Peyer's patch (tissue), 4 donors: ENCODE measurements at regions not wholly inside any gene's neighbourhood (a gene's known extent, or its start where the extent isn't known, plus 50 kb on each side); places are given as distances from the start of the nearest gene placed in this dataset.

ENCODE experiments used
- DNase-seq, 3 donors: peaks; one replicate each; pipeline ENCODE4 v3.0.0-alpha.2; 2017 to 2019
- H3K27ac ChIP-seq, 4 donors: fragments of 200-600 bp; sonication (generic); one replicate each; pipeline ENCODE4 v1.5.1; 2016 to 2019
- H3K27me3 ChIP-seq, 2 donors: fragments of 200-600 bp; sonication (generic); one replicate each; pipeline ENCODE4 v1.5.1; 2019
- H3K36me3 ChIP-seq, 3 donors: fragments of 200-600 bp; sonication (generic); one replicate each; pipeline ENCODE4 v1.5.1; 2016 to 2019
- H3K4me1 ChIP-seq, 4 donors: fragments of 200-600 bp; sonication (generic); one replicate each; pipeline ENCODE4 v1.5.1; 2016 to 2019
- H3K4me3 ChIP-seq, 4 donors: fragments of 200-600 bp; sonication (generic); 1 replicate in 3 of 4; 2 replicates in 1 of 4; pipeline ENCODE4 v1.5.1; 2016 to 2019; ENCODE audit warnings: mild to moderate bottlenecking in 1 of 4
- H3K9me3 ChIP-seq, 4 donors: fragments of 200-600 bp; sonication (generic); one replicate each; pipeline ENCODE4 v1.5.1; 2016 to 2019; ENCODE audit warnings: mild to moderate bottlenecking in 1 of 4
- CTCF ChIP-seq, 6 experiments: fragments of 450-650 bp in 4 of 6; fragments of 200-600 bp in 2 of 6; sonication (generic) in 1 of 6; IDR thresholded peaks; one replicate each; pipeline ENCODE4 v1.5.1; 2017 to 2019; ENCODE audit warnings: antibody characterized with exemption in 6 of 6, mild to moderate bottlenecking in 3 of 6, moderate library complexity in 1 of 6
- POLR2A ChIP-seq, 2 donors: fragments of 450-650 bp; IDR thresholded peaks; one replicate each; pipeline ENCODE4 v1.5.1; 2017; ENCODE audit warnings: antibody characterized with exemption in 2 of 2, mild to moderate bottlenecking in 2 of 2, moderate library complexity in 2 of 2

- Histone ChIP-seq H3K27me3 (no peaks in the 10 kb centered on the region), H3K9me3 (no peaks in the 10 kb centered on the region), H3K4me1 (no peaks in the 10 kb centered on the region), H3K27ac (no peak overlapping the region), H3K4me3 (no peak overlapping the region), H3K36me3 (no peaks in the 10 kb centered on the region)
- TF ChIP-seq CTCF (IDR thresholded peaks at IDR 0.05) (no peak), POLR2A (IDR thresholded peaks at IDR 0.05) (no peak)
- no peak for DNase-seq
Observed at GRCh38 chr7:11950942-11951341, 118.9 kb upstream of the THSD7A start.

DNA sequence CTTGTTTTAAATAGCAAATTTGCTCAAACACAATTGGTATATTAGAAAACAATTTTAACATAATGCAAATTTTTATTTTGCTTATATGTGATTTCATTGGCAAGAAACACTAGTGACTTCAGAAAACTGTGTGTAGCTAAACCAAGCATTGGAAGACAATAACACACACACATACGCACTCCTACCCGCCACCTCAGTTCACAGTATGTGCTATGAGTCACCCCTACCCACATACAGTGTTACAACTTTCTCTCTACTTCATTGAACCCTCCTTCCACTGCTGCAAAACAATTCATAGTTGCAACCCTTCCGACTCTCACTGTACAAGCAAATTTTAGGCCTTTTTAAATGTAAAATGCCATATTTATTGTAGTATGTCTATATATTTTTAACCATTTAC, 119.9 kb upstream of the THSD7A start:
- no peaks in the 10 kb centered on the region for H3K9me3 ChIP-seq
- no peaks in the 10 kb centered on the region for H3K36me3 ChIP-seq
- no peak overlapping the region for H3K4me3 ChIP-seq
- no peak overlapping the region for H3K27ac ChIP-seq
- no peaks in the 10 kb centered on the region for H3K27me3 ChIP-seq
- no peaks in the 10 kb centered on the region for H3K4me1 ChIP-seq
- TF ChIP-seq CTCF (IDR thresholded peaks at IDR 0.05) (no peak), POLR2A (IDR thresholded peaks at IDR 0.05) (no peak)
- DNase-seq: no peak

DNA sequence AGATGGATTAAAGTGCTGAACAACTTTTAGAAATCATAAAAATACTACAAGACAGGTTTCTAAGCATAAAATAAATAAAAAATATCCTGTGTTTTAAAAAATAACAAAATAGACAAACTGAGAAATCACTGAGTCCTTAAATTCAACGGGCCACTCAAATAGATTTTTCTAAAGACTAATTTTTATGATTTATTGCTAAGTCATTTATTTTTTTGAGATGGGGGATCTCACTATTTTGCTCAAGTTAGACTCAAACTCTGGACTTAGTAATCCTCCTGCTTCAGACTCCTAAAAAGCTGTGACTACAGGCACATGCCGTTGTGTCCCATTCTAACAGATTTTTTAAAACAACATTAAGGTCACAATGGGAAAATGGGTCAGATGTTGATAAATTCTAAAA, 121.0 kb upstream of the THSD7A start:
- Histone ChIP-seq H3K27ac (no peak overlapping the region), H3K4me3 (no peak overlapping the region), H3K36me3 (no peaks in the 10 kb centered on the region), H3K4me1 (no peaks in the 10 kb centered on the region), H3K9me3 (no peaks in the 10 kb centered on the region), H3K27me3 (no peaks in the 10 kb centered on the region)
- no peak for TF ChIP-seq CTCF (IDR thresholded peaks at IDR 0.05)
- no peak for TF ChIP-seq POLR2A (IDR thresholded peaks at IDR 0.05)
- no peak for DNase-seq

DNA sequence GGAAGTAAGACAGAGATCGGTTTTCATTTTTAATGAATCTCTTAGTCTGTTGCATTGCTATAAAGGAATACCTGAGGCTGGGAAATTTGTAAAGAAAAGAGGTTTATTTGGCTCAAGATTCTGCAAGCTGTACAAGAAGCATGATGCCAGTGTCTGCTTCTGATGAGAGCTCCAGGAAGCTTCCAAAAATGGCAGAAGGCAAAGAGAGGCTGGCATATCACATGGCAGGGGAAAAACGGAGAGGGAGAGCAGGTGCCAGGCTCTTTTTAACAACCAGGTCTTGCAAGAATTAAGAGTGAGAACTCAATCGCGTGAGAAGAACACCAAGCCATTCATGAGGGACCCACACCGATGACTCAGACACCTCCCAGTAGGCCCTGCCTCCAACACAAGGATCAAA, 125.0 kb upstream of the THSD7A start:
- no peaks in the 10 kb centered on the region for H3K27me3 ChIP-seq
- H3K9me3 ChIP-seq: no peaks in the 10 kb centered on the region
- H3K36me3 ChIP-seq: no peaks in the 10 kb centered on the region
- H3K4me3 ChIP-seq: no peak overlapping the region
- no peak for DNase-seq
- TF ChIP-seq POLR2A (IDR thresholded peaks at IDR 0.05): no peak
- no peak for TF ChIP-seq CTCF (IDR thresholded peaks at IDR 0.05)
- no peaks in the 10 kb centered on the region for H3K4me1 ChIP-seq
- no peak overlapping the region for H3K27ac ChIP-seq

GRCh38 chr7:11957956-11958355, 126.0 kb upstream of the THSD7A start:
- TF ChIP-seq POLR2A (IDR thresholded peaks at IDR 0.05) (no peak), CTCF (IDR thresholded peaks at IDR 0.05) (no peak)
- H3K9me3 ChIP-seq: no peaks in the 10 kb centered on the region
- no peak overlapping the region for H3K4me3 ChIP-seq
- no peaks in the 10 kb centered on the region for H3K4me1 ChIP-seq
- no peak for DNase-seq
- H3K27me3 ChIP-seq: no peaks in the 10 kb centered on the region
- no peak overlapping the region for H3K27ac ChIP-seq
- no peaks in the 10 kb centered on the region for H3K36me3 ChIP-seq

DNA sequence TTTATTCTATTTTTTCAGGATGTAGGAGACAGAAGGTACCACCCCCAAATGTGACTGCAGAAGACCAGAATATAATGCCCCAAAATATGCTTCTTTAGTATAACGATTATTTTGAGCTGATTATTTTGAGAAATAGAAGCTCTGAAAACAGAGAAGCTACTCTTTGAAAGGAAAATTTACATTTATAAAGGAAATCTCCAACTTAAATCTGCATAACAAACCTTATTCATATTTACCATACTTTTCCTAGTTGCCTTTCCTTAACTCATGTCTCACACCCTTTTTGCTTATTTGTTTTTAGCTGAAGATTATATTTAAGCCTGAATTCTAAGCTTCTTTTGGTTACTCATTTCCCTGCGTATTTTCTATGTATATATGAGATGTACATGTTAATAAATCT, 127.1 kb upstream of the THSD7A start:
- H3K27ac ChIP-seq: no peak overlapping the region
- no peak for DNase-seq
- no peaks in the 10 kb centered on the region for H3K27me3 ChIP-seq
- no peaks in the 10 kb centered on the region for H3K36me3 ChIP-seq
- H3K4me3 ChIP-seq: no peak overlapping the region
- no peaks in the 10 kb centered on the region for H3K4me1 ChIP-seq
- no peaks in the 10 kb centered on the region for H3K9me3 ChIP-seq
- TF ChIP-seq POLR2A (IDR thresholded peaks at IDR 0.05) (no peak), CTCF (IDR thresholded peaks at IDR 0.05) (no peak)
